NCI-H128 (cell line): ENCODE measurements at regions not wholly inside any gene's neighbourhood (a gene's known extent, or its start where the extent isn't known, plus 50 kb on each side); places are given as distances from the start of the nearest gene placed in this dataset.

ENCODE experiments used
- DNase-seq: peaks from one replicate; lab custom pipeline; 2025; ENCODE audit not compliant: unreplicated experiment; lab: John Stamatoyannopoulos, UW

DNA sequence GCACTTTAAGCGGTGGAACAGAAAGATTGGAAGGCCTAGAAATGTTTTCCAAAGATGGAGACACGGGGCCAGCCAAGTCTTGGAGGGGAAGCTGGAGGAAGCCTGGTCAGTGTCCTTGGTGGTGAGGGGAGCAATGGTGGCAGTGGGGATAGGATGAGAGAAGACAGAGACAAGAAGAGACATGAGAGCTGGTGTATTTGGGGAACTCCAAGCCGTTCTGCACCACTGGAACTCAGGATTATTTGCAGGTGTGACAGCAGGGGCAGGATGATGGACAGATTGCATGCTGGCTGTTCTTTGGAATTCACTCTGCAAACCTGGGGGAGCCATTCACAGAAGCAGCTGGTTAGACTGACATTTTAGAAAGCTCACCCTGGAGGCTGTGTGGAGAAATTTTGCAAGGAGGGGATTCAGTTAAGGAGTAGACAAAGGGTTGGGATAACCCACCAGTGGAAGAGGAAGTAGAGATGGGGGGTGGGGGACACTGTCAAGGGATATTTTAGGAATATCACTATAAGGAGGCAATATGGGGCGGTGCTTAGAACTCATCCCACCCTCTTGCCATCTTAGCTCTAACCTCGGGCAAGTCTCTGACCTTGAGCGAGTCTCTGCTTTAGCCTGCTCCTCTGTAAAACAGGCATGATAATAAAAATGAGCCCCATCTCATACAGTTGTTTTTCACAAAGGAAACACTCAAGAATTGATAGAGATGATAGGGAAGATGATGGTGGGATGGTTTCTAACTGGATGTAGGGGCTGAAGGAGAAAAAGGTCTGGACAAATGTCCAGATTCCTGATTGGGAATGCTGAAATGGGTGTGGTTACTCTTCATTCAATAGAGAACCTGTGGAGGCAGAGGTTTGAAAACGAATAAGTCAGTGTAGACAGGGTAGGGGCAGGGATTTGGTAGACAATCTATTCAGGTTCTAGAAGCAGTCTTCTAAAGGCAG is 175.8 kb downstream of the MYCN start:
- DNase-seq, result no peak

DNA sequence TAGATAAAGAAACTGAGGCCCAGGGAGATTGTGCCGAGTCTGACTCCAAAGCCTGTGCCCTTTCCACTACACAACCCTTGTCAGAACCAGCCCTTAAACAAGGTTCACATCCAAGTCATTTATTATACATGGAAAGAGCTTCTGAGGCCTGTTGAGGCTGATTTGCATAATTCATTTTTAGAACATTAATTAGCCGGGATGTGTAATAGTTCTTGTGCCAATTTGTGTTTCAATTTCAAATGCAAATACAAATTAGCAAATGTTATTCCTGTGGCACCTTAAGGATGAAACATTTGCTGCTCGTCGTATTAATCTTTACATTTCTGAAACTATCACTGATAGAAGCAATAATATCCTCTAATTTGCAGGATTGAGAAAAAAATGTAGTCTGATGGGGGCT is 174.9 kb downstream of the MYCN start:
- DNase-seq, result no peak

DNA sequence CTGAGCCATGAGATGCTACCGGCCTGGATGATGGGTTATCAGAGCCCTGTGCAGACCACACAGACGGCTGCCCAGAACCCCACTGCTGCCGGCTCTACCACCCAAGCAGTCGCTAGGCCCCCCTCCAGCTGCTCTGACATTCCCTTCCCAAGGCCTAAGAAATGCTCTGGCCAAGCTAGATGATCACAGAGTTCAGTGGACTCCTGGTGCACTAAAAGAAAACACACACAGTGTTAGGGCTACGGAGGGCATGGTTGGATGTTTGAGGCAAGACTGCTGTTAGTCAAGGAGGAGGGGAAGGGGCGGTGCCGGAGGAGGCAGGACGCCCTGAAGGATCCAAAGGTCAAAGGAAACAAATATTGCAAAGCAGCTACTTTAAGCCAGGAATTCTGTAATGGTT is 174.5 kb downstream of the MYCN start:
- DNase-seq, result no peak

DNA sequence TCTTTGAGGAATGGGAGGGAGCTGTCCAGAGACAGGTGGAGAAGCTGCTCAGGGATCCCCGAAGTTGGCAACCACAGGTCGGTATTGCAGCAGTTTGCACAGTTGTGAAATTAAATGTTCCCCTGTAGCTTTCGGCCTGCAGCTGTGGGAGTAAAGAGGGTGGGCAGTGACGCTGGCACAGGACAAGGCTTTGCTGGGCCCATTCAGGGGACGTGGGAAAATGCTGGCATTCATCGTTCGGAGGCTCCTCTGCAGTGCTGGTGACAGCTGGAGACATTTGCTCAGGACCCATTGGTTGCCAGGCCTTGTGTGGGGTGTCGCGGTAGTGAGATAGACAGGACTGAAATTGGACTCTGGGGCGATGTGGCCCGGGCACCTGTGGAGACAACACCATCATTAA is 173.7 kb downstream of the MYCN start:
- DNase-seq, result no peak

DNA sequence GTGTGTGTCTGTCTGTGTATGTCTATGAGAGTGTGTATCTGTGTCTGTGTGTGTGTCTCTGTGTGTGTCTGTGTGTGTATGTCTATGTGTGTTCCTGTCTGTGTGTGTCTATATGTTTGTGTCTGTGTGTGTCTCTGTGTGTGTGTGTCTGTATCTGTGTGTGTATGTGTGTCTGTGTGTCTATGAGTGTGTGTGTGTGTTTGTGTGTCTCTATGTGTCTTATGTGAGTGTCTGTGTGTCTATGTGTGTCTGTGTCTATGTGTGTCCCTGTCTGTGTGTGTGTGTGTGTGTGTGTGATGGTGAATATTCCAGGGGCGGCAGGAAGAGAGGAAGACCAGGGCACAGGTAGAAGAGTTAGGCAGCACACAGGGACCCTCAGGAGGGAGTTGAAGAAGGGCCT is 173.2 kb downstream of the MYCN start:
- DNase-seq, result no peak

DNA sequence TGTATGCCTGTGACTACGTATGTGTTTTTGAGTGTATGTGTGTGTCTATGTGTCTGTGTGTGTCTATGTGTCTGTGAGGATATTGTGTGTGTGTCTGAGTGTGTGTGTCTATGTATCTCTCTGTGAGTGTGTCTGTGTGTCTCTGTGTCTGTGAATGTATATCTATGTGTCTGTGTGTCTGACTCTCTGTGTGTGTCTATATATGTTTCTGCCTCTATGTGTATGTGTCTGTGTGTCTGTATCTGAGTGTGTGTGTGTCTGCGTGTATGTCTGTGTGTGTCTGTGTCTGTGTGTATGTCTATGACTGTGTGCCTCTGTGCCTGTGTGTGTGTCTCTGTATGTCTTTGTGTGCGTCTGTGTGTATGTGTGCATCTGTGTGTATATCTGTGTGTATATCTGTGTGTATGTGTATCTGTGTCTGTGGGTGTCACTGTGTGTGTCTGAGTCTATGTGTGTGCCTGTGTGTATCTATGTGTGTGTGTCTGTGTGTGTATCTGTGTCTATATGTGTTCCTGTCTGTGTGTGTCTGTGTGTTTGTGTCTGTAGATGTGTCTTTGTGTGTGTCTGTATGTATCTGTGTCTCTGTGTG is 172.7 kb downstream of the MYCN start:
- no peak for DNase-seq

DNA sequence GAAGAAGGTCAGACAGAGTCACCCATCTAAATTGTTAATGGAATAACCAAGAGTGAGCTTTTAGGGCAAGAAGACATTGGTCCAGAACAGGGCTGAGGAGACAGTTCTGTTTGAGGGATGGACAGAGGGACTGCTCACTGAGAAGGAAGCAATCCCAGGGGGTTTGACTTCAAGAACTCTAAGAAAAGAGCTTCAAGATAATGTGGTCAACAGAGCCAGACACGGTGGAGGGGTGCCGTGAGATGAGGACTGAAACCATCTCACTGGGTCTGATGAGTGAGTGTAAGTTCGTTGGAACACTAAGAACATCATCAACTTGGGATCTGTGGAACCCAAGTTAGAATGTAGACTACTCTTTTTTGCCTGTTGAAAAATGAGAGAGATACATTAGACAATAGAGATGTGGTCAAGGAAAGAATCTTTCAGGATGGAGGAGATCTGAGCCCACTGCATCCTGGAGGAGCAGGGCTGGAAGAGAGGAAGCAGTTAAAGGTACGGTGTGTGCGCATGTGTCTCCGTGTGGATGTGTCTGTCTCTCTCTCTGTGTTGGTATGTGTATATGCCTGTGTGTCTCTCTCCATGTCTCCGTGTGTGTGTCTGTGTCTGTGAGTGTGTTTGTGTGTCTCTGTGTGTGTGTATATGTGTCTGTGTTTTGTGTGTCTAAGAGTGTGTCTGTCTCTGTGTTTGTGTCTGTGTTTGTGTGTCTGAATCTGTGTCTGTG is 172.1 kb downstream of the MYCN start:
- DNase-seq, result no peak

DNA sequence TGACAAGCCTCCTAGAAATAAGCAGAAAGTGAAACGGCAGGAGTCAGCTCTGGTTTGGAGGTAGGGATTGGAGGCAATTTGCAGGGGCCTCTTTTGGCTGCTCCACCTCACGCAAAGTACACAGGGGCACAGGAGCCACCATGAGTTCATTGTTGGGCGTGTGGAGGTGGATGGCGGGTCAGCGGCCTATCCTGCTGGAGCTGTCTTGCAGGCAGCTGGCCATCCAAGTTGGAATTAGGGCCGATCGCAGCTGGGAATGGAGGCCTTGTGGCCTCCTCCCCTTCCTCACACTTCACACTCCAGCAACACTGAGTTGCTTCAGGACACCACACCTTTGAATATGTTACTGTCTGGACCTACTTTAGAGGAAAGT is 171.5 kb downstream of the MYCN start:
- DNase-seq, result no peak

DNA sequence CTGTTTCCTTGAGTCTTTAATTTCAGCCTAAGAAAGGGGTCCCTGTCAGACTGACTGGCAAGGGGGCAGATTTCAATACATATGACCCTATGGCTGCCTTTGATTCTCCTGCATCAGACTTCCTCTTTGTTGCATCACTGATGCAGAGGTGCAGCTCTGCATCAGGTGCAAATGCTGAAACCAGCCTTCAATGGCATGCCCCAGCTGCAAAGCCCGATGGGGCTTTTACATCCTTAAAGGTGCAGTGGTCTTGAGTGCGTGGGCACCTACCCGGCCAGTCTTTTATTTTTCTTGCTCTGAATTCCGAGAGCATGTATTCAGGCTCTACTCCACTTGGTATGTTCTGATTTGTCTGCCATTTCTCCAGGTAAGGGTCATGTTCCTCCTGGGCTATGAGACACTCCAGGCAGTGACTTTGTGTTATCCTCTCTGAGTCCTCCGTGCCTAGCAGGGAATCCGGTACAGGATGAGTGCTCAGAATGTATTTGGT is 169.5 kb downstream of the MYCN start:
- no peak for DNase-seq

DNA sequence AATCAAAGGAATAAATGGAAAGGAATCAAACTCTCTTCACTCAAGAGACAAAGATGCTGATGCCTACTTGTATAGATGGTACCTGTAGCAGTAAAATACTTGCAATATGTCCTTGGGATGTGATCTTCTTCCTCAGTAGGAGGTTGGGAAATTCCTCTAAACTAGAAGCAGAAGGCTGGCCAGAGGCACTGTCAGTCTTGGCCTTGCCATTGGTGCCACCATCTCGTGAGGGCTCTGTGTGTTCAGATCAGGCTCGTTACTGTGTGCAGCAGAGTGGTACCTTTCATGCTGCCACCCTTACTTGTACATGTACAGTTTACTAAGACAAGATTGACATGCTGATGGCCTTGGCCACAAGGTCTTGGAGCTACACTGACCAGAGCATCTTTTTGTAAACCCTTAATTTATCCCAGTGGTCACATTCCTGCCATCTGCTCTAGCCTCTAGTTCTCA is 169.0 kb downstream of the MYCN start:
- DNase-seq, result no peak

DNA sequence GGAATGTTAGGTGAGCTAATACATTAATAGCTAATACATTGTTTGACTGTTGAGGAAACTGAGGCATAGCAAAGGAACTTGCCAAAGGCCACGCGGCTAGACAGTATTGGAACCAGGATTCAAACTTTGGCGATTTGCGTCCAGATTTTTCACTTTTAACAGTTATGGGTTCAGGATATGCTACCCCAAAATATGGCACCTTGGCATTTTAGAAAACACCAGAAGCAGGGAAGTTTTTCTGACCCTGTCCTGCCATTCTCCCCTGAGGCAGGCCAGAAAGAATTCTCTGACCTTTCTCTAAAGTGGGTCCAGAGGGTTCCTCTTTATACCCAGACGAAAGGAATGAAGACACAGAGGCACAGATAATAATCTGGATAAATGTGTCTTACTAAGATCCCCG is 166.9 kb downstream of the MYCN start:
- DNase-seq, result no peak

DNA sequence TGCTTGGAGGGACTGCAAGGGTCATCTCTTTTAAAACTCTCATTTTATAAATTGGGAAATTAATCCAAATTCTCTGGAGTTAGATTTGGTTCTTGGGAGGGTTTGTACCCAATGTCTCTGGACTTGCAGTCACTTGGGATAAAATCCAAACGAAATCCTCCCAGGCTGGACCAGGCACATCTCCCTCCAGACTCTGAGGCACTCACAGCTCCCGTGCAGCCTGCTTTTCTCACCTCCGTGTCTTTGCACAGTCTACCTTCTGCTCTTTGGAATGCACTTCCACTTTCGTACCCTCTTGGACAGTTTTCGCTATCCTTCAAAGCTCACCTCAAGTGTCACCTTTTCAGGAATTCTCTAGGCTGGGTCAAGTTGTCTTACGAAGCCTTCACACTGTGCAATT is 166.3 kb downstream of the MYCN start:
- DNase-seq, result no peak

DNA sequence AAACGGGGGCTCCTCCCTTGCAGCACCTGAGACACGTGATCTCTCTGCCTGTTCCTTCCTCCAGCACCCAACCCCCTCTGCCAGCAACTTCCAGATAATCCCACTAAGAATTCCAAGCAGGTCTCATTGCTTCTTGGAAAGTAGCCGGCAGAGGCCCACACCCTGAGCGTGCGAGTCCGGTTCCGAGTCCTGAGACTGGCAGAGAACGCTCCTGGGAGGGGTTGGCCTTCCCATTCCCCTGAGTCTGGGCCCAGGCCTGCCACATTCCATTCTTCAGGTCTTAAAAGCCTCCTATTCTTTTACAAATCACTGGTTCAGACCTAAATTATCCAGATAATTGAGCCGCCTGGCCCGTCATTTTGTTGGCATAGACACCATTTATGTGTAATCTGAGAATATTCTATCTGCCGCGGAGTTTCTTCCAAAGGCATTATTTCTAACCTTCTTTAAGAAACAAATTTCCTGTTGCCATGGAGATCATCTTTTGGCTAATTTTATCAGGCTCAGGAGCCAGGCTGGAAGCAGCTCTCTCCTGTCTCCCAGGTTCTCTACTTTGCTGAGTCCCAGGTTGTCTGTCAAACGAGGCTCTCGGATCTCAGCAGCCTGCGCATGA is 165.4 kb downstream of the MYCN start:
- DNase-seq, result no peak

DNA sequence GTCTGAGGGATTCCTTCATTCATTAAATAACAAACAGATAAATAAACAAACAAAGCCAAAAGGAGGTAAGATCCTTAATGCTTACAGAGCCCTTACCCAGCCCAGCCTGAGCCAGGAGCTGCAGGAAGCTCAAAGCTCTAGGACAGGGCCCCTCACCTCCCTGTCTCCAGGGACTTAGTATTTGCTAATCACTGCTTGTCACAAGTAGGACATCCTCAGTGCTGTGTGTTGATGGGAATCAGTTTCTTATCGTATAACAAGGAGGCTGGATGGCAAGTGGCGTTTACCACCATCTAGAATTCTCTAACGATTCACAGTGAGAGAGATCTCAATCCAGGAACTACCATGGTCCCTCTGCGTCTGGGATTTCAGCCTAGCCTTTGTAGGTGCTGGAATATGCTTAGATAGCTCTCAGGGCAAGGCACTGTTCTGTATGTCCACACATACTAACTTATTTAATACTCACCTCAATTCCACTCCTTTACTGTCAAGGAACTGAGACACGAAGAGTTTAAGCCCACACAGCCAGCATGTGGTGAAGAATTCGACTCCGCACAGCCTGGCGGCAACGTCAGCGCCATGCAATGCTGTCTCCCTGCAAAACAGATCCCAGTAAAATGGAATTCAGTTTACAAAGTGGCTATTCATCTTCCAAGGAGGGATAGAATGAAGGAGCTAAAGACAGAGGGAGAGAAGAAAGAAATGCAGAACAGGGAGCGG is 164.8 kb downstream of the MYCN start:
- DNase-seq, result no peak

DNA sequence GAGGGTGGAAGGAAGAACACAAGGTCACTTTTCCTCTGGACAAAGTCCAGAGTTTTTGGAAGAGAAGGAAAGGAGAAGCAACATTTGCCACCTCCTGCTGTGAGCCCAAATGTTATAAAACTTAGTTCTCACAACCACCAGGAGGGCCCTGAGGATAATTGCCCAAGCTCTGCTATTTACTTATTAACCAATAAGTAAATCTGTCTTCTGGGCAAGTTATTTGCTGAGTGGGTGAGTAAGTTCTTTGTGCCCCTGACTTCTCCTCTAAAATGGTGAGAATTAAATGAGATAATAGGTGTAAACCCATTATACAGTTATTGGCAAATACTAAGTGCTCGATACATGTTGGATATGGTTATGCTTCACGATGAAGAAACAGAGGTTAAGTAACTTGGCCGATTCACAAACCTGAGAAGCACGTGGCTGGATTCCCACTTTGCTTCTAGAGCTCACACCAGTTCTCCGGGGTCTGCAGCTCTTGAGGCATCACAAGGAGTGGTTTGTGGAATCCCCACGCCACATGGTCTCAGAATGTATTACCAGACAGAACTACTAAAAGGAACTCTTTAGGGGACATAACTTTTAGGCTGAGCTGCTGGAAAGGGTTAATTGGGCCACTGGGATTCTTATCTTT is 164.1 kb downstream of the MYCN start:
- no peak for DNase-seq

DNA sequence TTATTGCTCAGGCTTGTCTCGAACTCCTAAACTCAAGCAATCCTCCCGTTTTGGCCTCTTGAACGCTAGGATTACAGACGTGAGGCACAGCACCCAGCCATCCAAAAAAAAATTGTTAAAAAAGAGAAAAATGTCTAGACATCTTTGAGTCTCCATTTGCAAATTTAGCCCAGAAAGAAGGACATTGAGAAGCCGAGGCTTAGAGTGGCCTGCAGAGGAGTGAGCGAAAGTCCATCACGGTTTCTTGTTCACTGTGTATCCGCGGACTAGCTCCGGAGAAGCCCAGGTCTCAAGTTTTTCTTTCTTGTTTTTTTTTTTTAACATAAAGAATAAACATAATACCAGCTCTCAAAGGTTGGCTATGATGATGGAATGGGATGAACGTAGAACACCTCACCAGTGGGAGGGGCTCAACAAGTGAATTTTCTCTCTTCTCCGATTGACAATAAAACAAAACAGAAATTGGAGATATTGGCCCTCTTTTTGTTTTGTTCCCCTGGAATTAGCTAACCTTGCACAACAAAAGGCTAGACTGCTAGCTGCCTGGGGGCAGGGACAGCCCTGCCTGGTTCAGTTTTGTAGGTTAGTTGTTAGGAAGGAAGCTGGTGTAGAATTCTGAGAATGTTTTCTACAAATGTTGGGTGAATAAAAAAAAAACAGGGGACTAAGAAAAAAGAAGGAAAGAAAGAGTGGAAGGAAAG is 163.4 kb downstream of the MYCN start:
- no peak for DNase-seq

DNA sequence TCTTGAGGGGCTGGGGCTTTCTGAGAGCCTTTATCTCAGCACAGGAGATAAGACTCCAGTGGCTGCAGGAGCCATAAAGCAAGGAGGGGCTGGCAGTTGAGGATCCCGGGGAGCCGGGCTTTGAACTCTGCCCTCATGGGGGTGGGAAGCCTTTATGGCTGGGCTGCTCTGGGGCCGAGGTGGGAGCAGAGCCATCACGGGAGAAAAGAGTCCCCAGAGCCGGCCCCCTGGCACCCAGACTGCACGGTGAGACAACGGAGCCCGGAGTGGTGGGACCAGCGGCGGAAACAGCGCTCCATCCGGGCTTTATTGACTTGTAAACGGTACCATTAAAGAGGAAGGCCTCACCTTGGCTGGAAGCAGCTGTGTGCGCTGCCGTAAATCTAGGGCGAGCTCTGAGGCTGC is 162.6 kb downstream of the MYCN start:
- no peak for DNase-seq

DNA sequence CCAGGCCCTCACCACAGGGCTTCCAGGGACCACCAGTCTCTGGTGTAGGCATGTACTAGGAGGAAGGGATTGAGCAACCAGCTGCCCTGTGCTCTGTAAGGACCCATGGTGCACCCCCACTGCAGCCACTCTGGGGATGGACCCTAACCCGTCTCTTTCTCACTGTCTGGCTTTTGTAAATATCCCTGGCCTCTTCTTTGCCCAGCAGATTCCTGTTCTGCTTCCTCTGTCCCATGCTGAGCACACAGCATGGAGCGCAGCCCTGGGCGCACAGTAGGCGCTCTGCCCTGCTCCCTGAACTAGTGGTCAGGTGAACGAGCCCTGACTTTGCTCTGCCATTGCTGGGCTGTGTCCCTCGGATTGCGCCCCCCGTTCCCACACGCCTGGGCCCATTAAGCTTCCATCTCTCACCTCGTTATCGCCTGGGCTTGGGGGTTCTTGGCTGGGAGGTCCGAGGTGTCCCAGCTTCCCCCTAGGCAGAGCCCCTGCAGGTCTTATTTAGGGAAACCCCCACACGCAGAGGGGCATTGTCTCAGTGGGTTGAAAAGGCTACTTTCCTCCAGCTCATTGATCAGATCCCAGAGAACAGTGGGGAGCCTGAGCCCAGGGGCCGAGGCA is 162.1 kb downstream of the MYCN start:
- DNase-seq, result no peak

DNA sequence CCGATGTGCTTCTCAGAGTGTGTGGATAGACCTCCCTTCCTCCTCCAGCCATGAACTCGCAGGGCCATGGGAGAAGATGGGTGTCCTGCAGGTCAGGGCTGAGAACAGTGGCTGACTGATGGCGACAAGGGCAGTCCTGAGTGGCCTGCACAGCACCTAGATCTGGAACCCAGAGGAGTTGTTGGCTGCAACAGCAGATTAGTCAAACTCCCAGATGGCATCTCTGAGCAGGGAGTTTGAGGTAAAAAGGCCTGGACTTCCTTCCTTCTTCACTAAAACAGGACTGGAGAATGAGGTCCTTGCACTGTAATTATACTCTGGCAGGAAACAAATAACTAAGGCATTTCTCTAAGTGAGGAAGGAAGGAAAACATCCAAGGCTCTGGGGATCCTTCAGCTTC is 160.8 kb downstream of the MYCN start:
- DNase-seq, result no peak
